Kidney (tissue), 13 donors: ENCODE measurements at regions not wholly inside any gene's neighbourhood (a gene's known extent, or its start where the extent isn't known, plus 50 kb on each side); places are given as distances from the start of the nearest gene placed in this dataset.

Experiments used
- DNase-seq, 5 donors: peaks; one replicate each; pipeline ENCODE4 v3.0.0-alpha.2; 2013 to 2020
- FAIRE-seq: peaks from 2 replicates; lab custom pipeline; 2012; peaks lifted over from hg19 to GRCh38; lab: Jason Lieb, UNC
- H3K27ac ChIP-seq, 2 donors: one replicate each; pipeline ENCODE4 v1.7.0; 2013; ENCODE audit warnings: low read depth in 2 of 2, low read length in 2 of 2, inconsistent platforms in 1 of 2
- H3K27me3 ChIP-seq: one replicate; pipeline ENCODE4 v1.7.1; 2013; ENCODE audit warnings: low read length, inconsistent platforms; ENCODE audit not compliant: control insufficient read depth, insufficient read depth
- H3K36me3 ChIP-seq, 3 donors: one replicate each; pipeline versions ENCODE4 v1.7.0 to v1.7.1; 2013; ENCODE audit warnings: low read length in 3 of 3, control low read depth in 1 of 3, inconsistent platforms in 1 of 3; ENCODE audit not compliant: insufficient read depth in 3 of 3, control insufficient read depth in 2 of 3
- H3K4me1 ChIP-seq, 3 donors: one replicate each; pipeline versions ENCODE4 v1.7.0 to v1.7.1; 2013; ENCODE audit warnings: low read length in 3 of 3, inconsistent platforms in 1 of 3, low read depth in 1 of 3; ENCODE audit not compliant: control insufficient read depth in 2 of 3, insufficient read depth in 2 of 3
- H3K4me3 ChIP-seq, 3 donors: one replicate each; pipeline versions ENCODE4 v1.7.0 to v1.8.1; 2013; ENCODE audit warnings: low read length in 3 of 3, control low read depth in 1 of 3, inconsistent platforms in 1 of 3
- H3K9ac ChIP-seq, 3 donors: one replicate each; pipeline versions ENCODE4 v1.7.0 to v1.7.1; 2013; ENCODE audit warnings: low read length in 3 of 3, control low read depth in 1 of 3, inconsistent platforms in 1 of 3
- H3K9me3 ChIP-seq, 3 donors: one replicate each; pipeline versions ENCODE4 v1.7.0 to v1.7.1; 2013; ENCODE audit warnings: low read length in 3 of 3, control low read depth in 1 of 3, inconsistent platforms in 1 of 3; ENCODE audit not compliant: control insufficient read depth in 2 of 3, insufficient read depth in 1 of 3
- intact Hi-C: fragments of 100-400 bp; cut with DNase I; formaldehyde crosslinking; loops from one replicate; pipeline ENCODE4 v1.11.1; 2022
- TF ChIP-seq, protein P1 (sequence below): IDR thresholded peaks from 3 replicates; pipeline ENCODE4 v1.5.1; 2012; ENCODE audit warnings: mild to moderate bottlenecking, moderate library complexity, borderline replicate concordance; ENCODE audit not compliant: insufficient read depth; ENCODE audit errors: extremely low read depth
- donor health status: control.
- donor health status: control.
- donor health status: control.
- donor health status: control.
- donor health status: control.
- donor health status: DM: yes; HTN: yes; CAD: no.
- donor health status: Normal renal cell carcinoma (clear cell type).

GRCh38 chr13:107459430-107459829 lies 755.9 kb downstream of the LIG4 start:
- H3K9ac ChIP-seq = no peak overlapping the region
- intact Hi-C loops = no loop called here
- FAIRE-seq (no peak), DNase-seq (peak in 1 of 5 donors; percentile 37)
- H3K36me3 ChIP-seq = no peaks in the 10 kb centered on the region
- H3K4me1 ChIP-seq = no peaks in the 10 kb centered on the region
- H3K27me3 ChIP-seq = no peaks in the 10 kb centered on the region
- H3K4me3 ChIP-seq = no peak overlapping the region
- H3K27ac ChIP-seq = no peak overlapping the region
- TF ChIP-seq, protein P1, sequence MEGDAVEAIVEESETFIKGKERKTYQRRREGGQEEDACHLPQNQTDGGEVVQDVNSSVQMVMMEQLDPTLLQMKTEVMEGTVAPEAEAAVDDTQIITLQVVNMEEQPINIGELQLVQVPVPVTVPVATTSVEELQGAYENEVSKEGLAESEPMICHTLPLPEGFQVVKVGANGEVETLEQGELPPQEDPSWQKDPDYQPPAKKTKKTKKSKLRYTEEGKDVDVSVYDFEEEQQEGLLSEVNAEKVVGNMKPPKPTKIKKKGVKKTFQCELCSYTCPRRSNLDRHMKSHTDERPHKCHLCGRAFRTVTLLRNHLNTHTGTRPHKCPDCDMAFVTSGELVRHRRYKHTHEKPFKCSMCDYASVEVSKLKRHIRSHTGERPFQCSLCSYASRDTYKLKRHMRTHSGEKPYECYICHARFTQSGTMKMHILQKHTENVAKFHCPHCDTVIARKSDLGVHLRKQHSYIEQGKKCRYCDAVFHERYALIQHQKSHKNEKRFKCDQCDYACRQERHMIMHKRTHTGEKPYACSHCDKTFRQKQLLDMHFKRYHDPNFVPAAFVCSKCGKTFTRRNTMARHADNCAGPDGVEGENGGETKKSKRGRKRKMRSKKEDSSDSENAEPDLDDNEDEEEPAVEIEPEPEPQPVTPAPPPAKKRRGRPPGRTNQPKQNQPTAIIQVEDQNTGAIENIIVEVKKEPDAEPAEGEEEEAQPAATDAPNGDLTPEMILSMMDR = no peak
- no peaks in the 10 kb centered on the region for H3K9me3 ChIP-seq

DNA sequence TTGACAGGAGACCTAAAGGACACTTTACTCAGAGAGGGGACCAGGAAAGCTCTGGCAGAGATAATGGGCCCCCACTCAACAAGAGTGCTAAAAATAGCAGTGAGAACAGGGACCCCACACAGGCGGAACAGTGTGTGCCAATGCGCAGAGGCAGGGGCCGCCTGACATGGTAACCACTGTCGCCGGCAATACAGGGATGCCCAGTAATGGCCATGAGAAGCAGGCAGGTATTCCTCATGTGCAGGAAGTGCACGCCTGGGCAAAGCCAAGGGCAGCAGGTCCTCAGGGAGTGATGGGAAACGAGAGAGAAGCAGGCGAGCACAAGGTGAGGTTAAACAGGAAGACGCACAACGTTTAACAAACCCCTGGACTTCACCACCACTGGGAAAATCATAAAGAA lies 757.1 kb downstream of the LIG4 start:
- Histone ChIP-seq H3K9me3 (peaks cover 0 to 2% (median 0%) of the 10 kb centered on the region in 3 donors), H3K4me1 (no peaks in the 10 kb centered on the region), H3K27ac (no peak overlapping the region)

GRCh38 chr13:107457686-107458085 lies 757.6 kb downstream of the LIG4 start:
- Histone ChIP-seq H3K27ac (no peak overlapping the region), H3K9ac (no peak overlapping the region), H3K4me3 (no peak overlapping the region), H3K4me1 (no peaks in the 10 kb centered on the region), H3K9me3 (peaks cover 0 to 3% (median 2%) of the 10 kb centered on the region in 3 donors), H3K36me3 (no peaks in the 10 kb centered on the region), H3K27me3 (no peaks in the 10 kb centered on the region)
- intact Hi-C loops = no loop called here
- TF ChIP-seq, protein P1 = no peak
- no peak for DNase-seq
- FAIRE-seq = no peak

More for the DNA sequence above, 757.1 kb downstream of the LIG4 start:
- Histone ChIP-seq H3K27me3 (no peaks in the 10 kb centered on the region), H3K9ac (no peak overlapping the region), H3K4me3 (no peak overlapping the region), H3K36me3 (no peaks in the 10 kb centered on the region)
- TF ChIP-seq, protein P1 = no peak
- intact Hi-C loops = no loop called here
- FAIRE-seq (no peak), DNase-seq (no peak)

GRCh38 chr13:107456431-107456830 lies 758.9 kb downstream of the LIG4 start:
- FAIRE-seq (no peak), DNase-seq (no peak)

More at GRCh38 chr13:107456431-107456830, 758.9 kb downstream of the LIG4 start:
- no peaks in the 10 kb centered on the region for H3K4me1 ChIP-seq
- TF ChIP-seq, protein P1 = no peak
- peaks cover 0 to 3% (median 2%) of the 10 kb centered on the region in 3 donors for H3K9me3 ChIP-seq
- H3K4me3 ChIP-seq = no peak overlapping the region
- no peaks in the 10 kb centered on the region for H3K27me3 ChIP-seq
- no peak overlapping the region for H3K27ac ChIP-seq
- no peak overlapping the region for H3K9ac ChIP-seq
- intact Hi-C loops = no loop called here
- no peaks in the 10 kb centered on the region for H3K36me3 ChIP-seq
